ENCODE measurements at regions not wholly inside any gene's neighbourhood (a gene's known extent, or its start where the extent isn't known, plus 50 kb on each side); places are given as distances from the start of the nearest gene placed in this dataset.

- TF ChIP-seq, protein P1, sequence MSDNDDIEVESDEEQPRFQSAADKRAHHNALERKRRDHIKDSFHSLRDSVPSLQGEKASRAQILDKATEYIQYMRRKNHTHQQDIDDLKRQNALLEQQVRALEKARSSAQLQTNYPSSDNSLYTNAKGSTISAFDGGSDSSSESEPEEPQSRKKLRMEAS (IDR thresholded peaks at IDR 0.05; ENCODE audit: low read depth, low read length): no peak
- TF ChIP-seq, protein P2, sequence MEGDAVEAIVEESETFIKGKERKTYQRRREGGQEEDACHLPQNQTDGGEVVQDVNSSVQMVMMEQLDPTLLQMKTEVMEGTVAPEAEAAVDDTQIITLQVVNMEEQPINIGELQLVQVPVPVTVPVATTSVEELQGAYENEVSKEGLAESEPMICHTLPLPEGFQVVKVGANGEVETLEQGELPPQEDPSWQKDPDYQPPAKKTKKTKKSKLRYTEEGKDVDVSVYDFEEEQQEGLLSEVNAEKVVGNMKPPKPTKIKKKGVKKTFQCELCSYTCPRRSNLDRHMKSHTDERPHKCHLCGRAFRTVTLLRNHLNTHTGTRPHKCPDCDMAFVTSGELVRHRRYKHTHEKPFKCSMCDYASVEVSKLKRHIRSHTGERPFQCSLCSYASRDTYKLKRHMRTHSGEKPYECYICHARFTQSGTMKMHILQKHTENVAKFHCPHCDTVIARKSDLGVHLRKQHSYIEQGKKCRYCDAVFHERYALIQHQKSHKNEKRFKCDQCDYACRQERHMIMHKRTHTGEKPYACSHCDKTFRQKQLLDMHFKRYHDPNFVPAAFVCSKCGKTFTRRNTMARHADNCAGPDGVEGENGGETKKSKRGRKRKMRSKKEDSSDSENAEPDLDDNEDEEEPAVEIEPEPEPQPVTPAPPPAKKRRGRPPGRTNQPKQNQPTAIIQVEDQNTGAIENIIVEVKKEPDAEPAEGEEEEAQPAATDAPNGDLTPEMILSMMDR (IDR thresholded peaks at IDR 0.05; ENCODE audit: low read depth, low read length): no peak
- no peak for TF ChIP-seq MYC (IDR thresholded peaks at IDR 0.05; ENCODE audit: low read depth, low read length)
Measured at GRCh38 chr1:82390627-82391026, 589.9 kb downstream of the ADGRL2 start.

GRCh38 chr1:82388679-82389078, 587.9 kb downstream of the ADGRL2 start:
- TF ChIP-seq POLR2A (IDR thresholded peaks at IDR 0.05; ENCODE audit: extremely low read depth, insufficient read length) (no peak), MYC (IDR thresholded peaks at IDR 0.05; ENCODE audit: low read depth, low read length) (no peak)
- TF ChIP-seq, protein P1 (IDR thresholded peaks at IDR 0.05; ENCODE audit: low read depth, low read length): no peak
- TF ChIP-seq, protein P2 (IDR thresholded peaks at IDR 0.05; ENCODE audit: low read depth, low read length): no peak
- no peak overlapping the region for H3K4me3 ChIP-seq (ENCODE audit: low read depth, low read length)
- no peak for DNase-seq (ENCODE audit: low read depth)

More at GRCh38 chr1:82390627-82391026, 589.9 kb downstream of the ADGRL2 start:
- no peak for DNase-seq (ENCODE audit: low read depth)
- H3K4me3 ChIP-seq (ENCODE audit: low read depth, low read length): no peak overlapping the region

GRCh38 chr1:82387012-82387366, 586.3 kb downstream of the ADGRL2 start:
- H3K4me3 ChIP-seq (ENCODE audit: low read depth, low read length): no peak overlapping the region
- TF ChIP-seq POLR2A (IDR thresholded peaks at IDR 0.05; ENCODE audit: extremely low read depth, insufficient read length) (no peak), MYC (IDR thresholded peaks at IDR 0.05; ENCODE audit: low read depth, low read length) (no peak)
- TF ChIP-seq, protein P2 (IDR thresholded peaks at IDR 0.05; ENCODE audit: low read depth, low read length): no peak
- TF ChIP-seq, protein P1 (IDR thresholded peaks at IDR 0.05; ENCODE audit: low read depth, low read length): no peak
- DNase-seq (ENCODE audit: low read depth): no peak

- no peak for TF ChIP-seq POLR2A (IDR thresholded peaks at IDR 0.05; ENCODE audit: extremely low read depth, insufficient read length)
- TF ChIP-seq, protein P2 (IDR thresholded peaks at IDR 0.05; ENCODE audit: low read depth, low read length): no peak
- no peak for TF ChIP-seq MYC (IDR thresholded peaks at IDR 0.05; ENCODE audit: low read depth, low read length)
- DNase-seq (ENCODE audit: low read depth): no peak
- H3K4me3 ChIP-seq (ENCODE audit: low read depth, low read length): no peak overlapping the region
Measured at GRCh38 chr1:82386365-82387011, 585.8 kb downstream of the ADGRL2 start.

- TF ChIP-seq, protein P2 (IDR thresholded peaks at IDR 0.05; ENCODE audit: low read depth, low read length): no peak
- TF ChIP-seq MYC (IDR thresholded peaks at IDR 0.05; ENCODE audit: low read depth, low read length): no peak
Measured at GRCh38 chr1:82384776-82385175, 584.0 kb downstream of the ADGRL2 start.

GRCh38 chr1:82377201-82377884, 576.6 kb downstream of the ADGRL2 start:
- H3K4me3 ChIP-seq (ENCODE audit: low read depth, low read length): no peak overlapping the region
- TF ChIP-seq POLR2A (IDR thresholded peaks at IDR 0.05; ENCODE audit: extremely low read depth, insufficient read length) (no peak), MYC (IDR thresholded peaks at IDR 0.05; ENCODE audit: low read depth, low read length) (no peak)
- TF ChIP-seq, protein P1 (IDR thresholded peaks at IDR 0.05; ENCODE audit: low read depth, low read length): no peak
- TF ChIP-seq, protein P2 (IDR thresholded peaks at IDR 0.05; ENCODE audit: low read depth, low read length): no peak
- DNase-seq (ENCODE audit: low read depth): no peak

More at GRCh38 chr1:82384776-82385175, 584.0 kb downstream of the ADGRL2 start:
- DNase-seq (ENCODE audit: low read depth): no peak
- H3K4me3 ChIP-seq (ENCODE audit: low read depth, low read length): no peak overlapping the region

All from NB4 (cell line).